ENCODE measurements at regions not wholly inside any gene's neighbourhood (a gene's known extent, or its start where the extent isn't known, plus 50 kb on each side); places are given as distances from the start of the nearest gene placed in this dataset.
"Not testable (repeated sequence)": the region's sequence is repeated elsewhere in the genome, so short reads cannot be mapped to it uniquely, and the experiment has no call there.

DNA sequence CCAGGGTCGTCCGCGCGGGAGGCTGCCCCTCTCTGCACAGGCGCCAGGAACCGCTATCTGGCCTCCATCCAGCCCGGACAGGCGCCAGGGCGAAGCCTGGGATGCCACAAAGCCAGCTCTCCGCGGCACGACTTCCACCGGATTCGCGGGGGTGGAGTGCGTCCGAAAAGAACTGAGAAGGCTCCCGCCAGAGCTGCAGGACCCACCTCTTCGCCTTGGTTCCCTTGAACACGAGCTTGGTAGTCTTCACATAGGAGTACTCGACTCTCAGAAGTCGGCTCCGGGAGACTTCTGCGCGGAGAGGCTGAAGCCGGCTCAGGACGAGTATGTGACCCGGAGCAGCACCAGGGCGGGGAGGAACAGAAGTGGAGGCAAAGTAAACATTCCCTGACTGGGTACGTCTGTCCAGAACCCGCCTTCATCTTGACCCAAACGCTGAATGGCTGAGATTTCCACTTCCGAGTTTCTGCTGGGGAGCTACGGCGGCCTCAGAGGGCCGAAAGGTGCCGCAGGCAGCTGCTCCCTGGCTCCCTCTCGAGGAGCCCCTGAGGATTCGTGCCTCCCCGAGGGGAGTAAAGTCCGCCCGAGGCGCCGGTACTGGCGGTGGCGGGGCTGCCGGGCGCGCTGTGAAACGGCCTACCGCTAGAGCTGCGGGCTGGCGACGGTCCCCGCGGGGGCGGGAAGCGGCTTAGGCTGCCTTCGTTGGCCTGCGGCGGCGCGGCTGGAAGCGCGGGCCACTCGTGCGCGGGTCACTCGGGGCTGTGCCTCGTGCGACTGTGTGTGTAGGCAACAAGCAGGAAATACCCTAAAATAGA is 2654.9 kb upstream of the DEFB115 start:
- TF ChIP-seq, protein P1, sequence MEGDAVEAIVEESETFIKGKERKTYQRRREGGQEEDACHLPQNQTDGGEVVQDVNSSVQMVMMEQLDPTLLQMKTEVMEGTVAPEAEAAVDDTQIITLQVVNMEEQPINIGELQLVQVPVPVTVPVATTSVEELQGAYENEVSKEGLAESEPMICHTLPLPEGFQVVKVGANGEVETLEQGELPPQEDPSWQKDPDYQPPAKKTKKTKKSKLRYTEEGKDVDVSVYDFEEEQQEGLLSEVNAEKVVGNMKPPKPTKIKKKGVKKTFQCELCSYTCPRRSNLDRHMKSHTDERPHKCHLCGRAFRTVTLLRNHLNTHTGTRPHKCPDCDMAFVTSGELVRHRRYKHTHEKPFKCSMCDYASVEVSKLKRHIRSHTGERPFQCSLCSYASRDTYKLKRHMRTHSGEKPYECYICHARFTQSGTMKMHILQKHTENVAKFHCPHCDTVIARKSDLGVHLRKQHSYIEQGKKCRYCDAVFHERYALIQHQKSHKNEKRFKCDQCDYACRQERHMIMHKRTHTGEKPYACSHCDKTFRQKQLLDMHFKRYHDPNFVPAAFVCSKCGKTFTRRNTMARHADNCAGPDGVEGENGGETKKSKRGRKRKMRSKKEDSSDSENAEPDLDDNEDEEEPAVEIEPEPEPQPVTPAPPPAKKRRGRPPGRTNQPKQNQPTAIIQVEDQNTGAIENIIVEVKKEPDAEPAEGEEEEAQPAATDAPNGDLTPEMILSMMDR (IDR thresholded peaks at IDR 0.05; ENCODE audit: low read depth, low read length): peak; percentile 71
- TF ChIP-seq EZH2phosphoT487 (IDR thresholded peaks at IDR 0.05; ENCODE audit: low read depth): not testable (repeated sequence)

Data from OCI-LY3 (cell line).